ENCODE measurements at regions not wholly inside any gene's neighbourhood (a gene's known extent, or its start where the extent isn't known, plus 50 kb on each side); places are given as distances from the start of the nearest gene placed in this dataset.

DNA sequence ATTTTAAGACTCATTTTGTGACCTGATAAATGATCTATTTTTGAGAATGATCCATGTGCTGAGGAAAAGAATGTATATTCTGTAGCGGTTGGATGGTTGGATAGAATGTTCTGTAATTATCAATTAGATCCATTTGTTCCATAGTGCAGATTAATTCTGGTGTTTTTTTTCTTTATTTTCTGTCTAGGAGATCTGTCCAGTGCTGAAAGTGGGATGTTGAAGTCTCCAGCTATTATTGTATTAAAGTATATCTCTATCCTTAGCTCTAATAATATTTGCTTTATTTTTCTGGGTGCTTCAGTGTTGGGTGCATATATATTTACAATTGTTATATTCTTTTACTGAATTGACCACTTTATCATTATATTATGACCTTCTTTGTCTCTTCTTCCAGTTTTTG lies 1344.9 kb upstream of the TENM3 start:
- H3K36me3 ChIP-seq = no peaks in the 10 kb centered on the region
- DNase-seq = no peak
- TF ChIP-seq POLR2A (IDR thresholded peaks at IDR 0.05) (no peak), POLR2AphosphoS5 (IDR thresholded peaks at IDR 0.05) (no peak)
- TF ChIP-seq, protein P1, sequence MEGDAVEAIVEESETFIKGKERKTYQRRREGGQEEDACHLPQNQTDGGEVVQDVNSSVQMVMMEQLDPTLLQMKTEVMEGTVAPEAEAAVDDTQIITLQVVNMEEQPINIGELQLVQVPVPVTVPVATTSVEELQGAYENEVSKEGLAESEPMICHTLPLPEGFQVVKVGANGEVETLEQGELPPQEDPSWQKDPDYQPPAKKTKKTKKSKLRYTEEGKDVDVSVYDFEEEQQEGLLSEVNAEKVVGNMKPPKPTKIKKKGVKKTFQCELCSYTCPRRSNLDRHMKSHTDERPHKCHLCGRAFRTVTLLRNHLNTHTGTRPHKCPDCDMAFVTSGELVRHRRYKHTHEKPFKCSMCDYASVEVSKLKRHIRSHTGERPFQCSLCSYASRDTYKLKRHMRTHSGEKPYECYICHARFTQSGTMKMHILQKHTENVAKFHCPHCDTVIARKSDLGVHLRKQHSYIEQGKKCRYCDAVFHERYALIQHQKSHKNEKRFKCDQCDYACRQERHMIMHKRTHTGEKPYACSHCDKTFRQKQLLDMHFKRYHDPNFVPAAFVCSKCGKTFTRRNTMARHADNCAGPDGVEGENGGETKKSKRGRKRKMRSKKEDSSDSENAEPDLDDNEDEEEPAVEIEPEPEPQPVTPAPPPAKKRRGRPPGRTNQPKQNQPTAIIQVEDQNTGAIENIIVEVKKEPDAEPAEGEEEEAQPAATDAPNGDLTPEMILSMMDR (IDR thresholded peaks at IDR 0.05 in 8 of 11, conservative IDR thresholded peaks at IDR 0.05 in 3 of 11) = no peak
- H3K4me3 ChIP-seq = no peak overlapping the region
- intact Hi-C loops (cut with DNase I; ENCODE audit: low total_unique reads) = no loop called here
- 0% methylated on average over 1 of the region's 1 CpG for WGBS, 5 donors
- H3K27ac ChIP-seq = no peak overlapping the region
- H3K4me1 ChIP-seq = no peaks in the 10 kb centered on the region
- H3K27me3 ChIP-seq (replicated peaks in 1 of 7) = no peaks in the 10 kb centered on the region
- peaks cover 0 to 18% (median 0%) of the 10 kb centered on the region in 8 donors for H3K9me3 ChIP-seq

DNA sequence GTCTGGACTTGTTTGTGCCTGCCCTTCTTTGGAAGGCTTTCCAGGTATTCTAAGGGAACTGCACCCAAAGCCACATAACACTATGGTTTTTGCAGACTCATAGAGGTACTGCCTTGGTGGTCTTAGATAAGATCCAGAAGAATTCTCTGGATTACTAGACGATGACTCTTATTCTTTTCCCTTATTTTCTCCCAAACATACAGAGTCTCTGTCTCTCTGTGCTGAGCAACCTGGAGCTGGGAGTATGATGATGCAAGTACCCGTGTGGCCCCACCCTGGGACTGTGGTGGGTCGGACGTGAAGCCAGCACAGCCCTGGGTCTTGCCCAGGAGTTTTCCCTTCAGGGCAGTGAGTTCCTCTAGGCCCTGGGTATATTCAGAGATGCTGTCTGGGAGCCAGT lies 1342.4 kb upstream of the TENM3 start:
- intact Hi-C loops (cut with DNase I; ENCODE audit: low total_unique reads) = no loop called here
- TF ChIP-seq, protein P1 (IDR thresholded peaks at IDR 0.05 in 8 of 11, conservative IDR thresholded peaks at IDR 0.05 in 3 of 11) = no peak
- TF ChIP-seq POLR2AphosphoS5 (IDR thresholded peaks at IDR 0.05) = no peak
- TF ChIP-seq POLR2A (IDR thresholded peaks at IDR 0.05) = no peak
- DNase-seq = no peak
- Histone ChIP-seq H3K4me3 (no peak overlapping the region), H3K27me3 (replicated peaks in 1 of 7) (no peaks in the 10 kb centered on the region), H3K36me3 (no peaks in the 10 kb centered on the region), H3K9me3 (peaks cover 0 to 18% (median 0%) of the 10 kb centered on the region in 8 donors), H3K27ac (no peak overlapping the region), H3K4me1 (no peaks in the 10 kb centered on the region)
- WGBS, 5 donors = 78 to 92% (median 81%) methylated on average over 4 of the region's 4 CpGs

DNA sequence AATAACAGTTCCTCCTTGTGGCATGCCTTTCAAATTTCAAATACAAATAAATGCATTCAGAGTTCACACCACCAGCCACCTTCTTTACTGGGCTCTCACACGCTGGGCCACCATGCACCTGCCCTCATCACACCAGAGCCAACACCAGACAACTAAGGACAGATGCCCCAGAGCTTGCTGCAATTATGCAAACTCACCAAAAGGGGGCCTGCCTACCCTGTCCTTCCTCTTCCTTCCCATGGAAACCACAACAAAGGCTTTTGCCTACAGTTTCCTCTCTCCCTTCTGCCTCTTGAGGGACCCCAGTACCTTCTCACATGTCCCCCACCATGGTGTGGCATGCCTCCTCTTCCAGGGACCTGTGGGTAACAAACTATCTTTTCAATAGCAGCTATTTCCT lies 1333.9 kb upstream of the TENM3 start:
- WGBS, 5 donors = 67 to 77% (median 71%) methylated on average over 1 of the region's 1 CpG
- peaks cover 0 to 4% (median 0%) of the 10 kb centered on the region in 8 donors for H3K9me3 ChIP-seq
- DNase-seq = no peak
- no peak overlapping the region for H3K4me3 ChIP-seq
- intact Hi-C loops (cut with DNase I; ENCODE audit: low total_unique reads) = no loop called here
- H3K27ac ChIP-seq = no peak overlapping the region
- H3K27me3 ChIP-seq (replicated peaks in 1 of 7) = no peaks in the 10 kb centered on the region
- no peak for TF ChIP-seq POLR2AphosphoS5 (IDR thresholded peaks at IDR 0.05)
- TF ChIP-seq, protein P1 (IDR thresholded peaks at IDR 0.05 in 8 of 11, conservative IDR thresholded peaks at IDR 0.05 in 3 of 11) = no peak
- no peak for TF ChIP-seq POLR2A (IDR thresholded peaks at IDR 0.05)
- H3K4me1 ChIP-seq = no peaks in the 10 kb centered on the region
- H3K36me3 ChIP-seq = no peaks in the 10 kb centered on the region

DNA sequence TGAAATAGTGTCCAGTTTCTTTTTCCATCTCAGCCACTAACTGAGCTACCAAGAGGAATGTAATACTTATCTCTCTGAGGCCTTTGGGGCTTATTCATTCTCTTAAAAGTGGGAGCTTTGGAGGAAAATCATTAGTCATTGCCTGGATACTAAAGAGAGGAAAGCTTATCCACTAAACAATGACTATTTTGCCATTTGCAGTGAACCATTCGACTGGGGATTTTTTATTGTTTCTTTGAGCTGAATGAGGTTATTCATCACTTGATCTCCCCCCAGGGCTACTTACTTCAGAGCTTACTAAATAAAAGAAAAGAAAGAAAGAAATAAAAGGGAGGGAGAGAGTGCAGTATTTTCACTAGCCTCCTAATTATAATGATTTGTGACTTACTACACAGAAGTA lies 1329.5 kb upstream of the TENM3 start:
- Histone ChIP-seq H3K36me3 (no peaks in the 10 kb centered on the region), H3K4me3 (no peak overlapping the region), H3K27ac (no peak overlapping the region), H3K9me3 (peaks cover 0 to 4% (median 0%) of the 10 kb centered on the region in 8 donors), H3K27me3 (replicated peaks in 1 of 7) (no peaks in the 10 kb centered on the region), H3K4me1 (no peaks in the 10 kb centered on the region)
- intact Hi-C loops (cut with DNase I; ENCODE audit: low total_unique reads) = no loop called here
- TF ChIP-seq, protein P1 (IDR thresholded peaks at IDR 0.05 in 8 of 11, conservative IDR thresholded peaks at IDR 0.05 in 3 of 11) = no peak
- no peak for TF ChIP-seq POLR2AphosphoS5 (IDR thresholded peaks at IDR 0.05)
- no peak for TF ChIP-seq POLR2A (IDR thresholded peaks at IDR 0.05)
- WGBS, 5 donors = 54 to 81% (median 65%) methylated on average over 1 of the region's 1 CpG
- no peak for DNase-seq
